Thoracic aorta (tissue), 2 donors: ENCODE measurements at regions not wholly inside any gene's neighbourhood (a gene's known extent, or its start where the extent isn't known, plus 50 kb on each side); places are given as distances from the start of the nearest gene placed in this dataset.

Experiments used
- ATAC-seq: fragments of 150-250 bp; one replicate; pipeline ENCODE4 v1.8.0; 2017; ENCODE audit warnings: low read depth; ENCODE audit not compliant: insufficient number of reproducible peaks, low FRiP score
- DNase-seq: peaks from one replicate; pipeline ENCODE4 v3.0.0-alpha.2; 2020; ENCODE audit warnings: low spot score
- H3K27ac ChIP-seq, 2 donors: fragments of 200-600 bp; sonication (generic); 1 replicate in 1 of 2; 2 replicates in 1 of 2; pipeline ENCODE4 v1.5.1; 2016; ENCODE audit warnings: mild to moderate bottlenecking in 2 of 2, moderate library complexity in 2 of 2
- H3K27me3 ChIP-seq: fragments of 200-600 bp; sonication (generic); replicated peaks from 2 replicates; pipeline ENCODE4 v1.6.0; 2016; ENCODE audit warnings: mild to moderate bottlenecking; ENCODE audit not compliant: insufficient read depth
- H3K36me3 ChIP-seq: fragments of 200-600 bp; sonication (generic); one replicate; pipeline ENCODE4 v1.5.1; 2016
- H3K4me1 ChIP-seq, 2 donors: fragments of 200-600 bp; sonication (generic); 1 replicate in 1 of 2; 2 replicates in 1 of 2; pipeline versions ENCODE4 v1.5.1 to v1.6.0; 2016; ENCODE audit warnings: low read depth in 2 of 2, mild to moderate bottlenecking in 1 of 2; ENCODE audit not compliant: control insufficient read depth in 1 of 2
- H3K4me3 ChIP-seq: fragments of 200-600 bp; sonication (generic); 2 replicates; pipeline ENCODE4 v1.5.1; 2016; ENCODE audit warnings: mild to moderate bottlenecking
- H3K9me3 ChIP-seq: fragments of 200-600 bp; sonication (generic); 2 replicates; pipeline ENCODE4 v1.5.1; 2016
- TF ChIP-seq, protein P1 (sequence below): fragments of 200-600 bp; sonication (generic); IDR thresholded peaks from one replicate; pipeline ENCODE4 v1.5.1; 2019; ENCODE audit warnings: antibody characterized with exemption

- TF ChIP-seq, protein P1, sequence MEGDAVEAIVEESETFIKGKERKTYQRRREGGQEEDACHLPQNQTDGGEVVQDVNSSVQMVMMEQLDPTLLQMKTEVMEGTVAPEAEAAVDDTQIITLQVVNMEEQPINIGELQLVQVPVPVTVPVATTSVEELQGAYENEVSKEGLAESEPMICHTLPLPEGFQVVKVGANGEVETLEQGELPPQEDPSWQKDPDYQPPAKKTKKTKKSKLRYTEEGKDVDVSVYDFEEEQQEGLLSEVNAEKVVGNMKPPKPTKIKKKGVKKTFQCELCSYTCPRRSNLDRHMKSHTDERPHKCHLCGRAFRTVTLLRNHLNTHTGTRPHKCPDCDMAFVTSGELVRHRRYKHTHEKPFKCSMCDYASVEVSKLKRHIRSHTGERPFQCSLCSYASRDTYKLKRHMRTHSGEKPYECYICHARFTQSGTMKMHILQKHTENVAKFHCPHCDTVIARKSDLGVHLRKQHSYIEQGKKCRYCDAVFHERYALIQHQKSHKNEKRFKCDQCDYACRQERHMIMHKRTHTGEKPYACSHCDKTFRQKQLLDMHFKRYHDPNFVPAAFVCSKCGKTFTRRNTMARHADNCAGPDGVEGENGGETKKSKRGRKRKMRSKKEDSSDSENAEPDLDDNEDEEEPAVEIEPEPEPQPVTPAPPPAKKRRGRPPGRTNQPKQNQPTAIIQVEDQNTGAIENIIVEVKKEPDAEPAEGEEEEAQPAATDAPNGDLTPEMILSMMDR: no peak
- ATAC-seq: no peak
- no peak for DNase-seq
Observed at GRCh38 chr9:81211741-81212140, 477.6 kb downstream of the TLE1 start.

DNA sequence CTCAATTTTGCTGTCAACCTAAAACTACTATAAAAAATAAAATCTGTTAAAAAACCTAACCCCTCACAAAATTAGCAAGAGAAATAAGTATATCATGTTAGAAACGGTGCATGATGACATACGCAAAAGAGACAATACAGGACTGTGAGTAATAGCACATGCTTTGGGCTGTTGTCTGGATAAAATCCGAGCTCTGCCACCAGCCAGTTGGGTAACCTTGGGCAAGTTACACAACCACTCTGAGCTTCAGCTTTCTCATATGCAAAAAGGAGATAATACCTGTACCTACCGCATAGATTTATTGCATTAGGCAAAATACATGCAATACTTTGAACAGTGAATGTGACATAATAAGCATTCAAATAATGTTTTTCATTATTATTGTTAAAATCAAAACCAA is 481.7 kb downstream of the TLE1 start:
- Histone ChIP-seq H3K27me3 (no peaks in the 10 kb centered on the region), H3K27ac (no peak overlapping the region), H3K4me3 (no peak overlapping the region), H3K36me3 (no peaks in the 10 kb centered on the region), H3K9me3 (no peaks in the 10 kb centered on the region), H3K4me1 (no peaks in the 10 kb centered on the region)
- no peak for ATAC-seq
- DNase-seq: no peak
- TF ChIP-seq, protein P1: no peak

More at GRCh38 chr9:81211741-81212140, 477.6 kb downstream of the TLE1 start:
- no peak overlapping the region for H3K4me3 ChIP-seq
- no peaks in the 10 kb centered on the region for H3K9me3 ChIP-seq
- no peaks in the 10 kb centered on the region for H3K4me1 ChIP-seq
- H3K27me3 ChIP-seq: no peaks in the 10 kb centered on the region
- H3K36me3 ChIP-seq: no peaks in the 10 kb centered on the region
- H3K27ac ChIP-seq: no peak overlapping the region

DNA sequence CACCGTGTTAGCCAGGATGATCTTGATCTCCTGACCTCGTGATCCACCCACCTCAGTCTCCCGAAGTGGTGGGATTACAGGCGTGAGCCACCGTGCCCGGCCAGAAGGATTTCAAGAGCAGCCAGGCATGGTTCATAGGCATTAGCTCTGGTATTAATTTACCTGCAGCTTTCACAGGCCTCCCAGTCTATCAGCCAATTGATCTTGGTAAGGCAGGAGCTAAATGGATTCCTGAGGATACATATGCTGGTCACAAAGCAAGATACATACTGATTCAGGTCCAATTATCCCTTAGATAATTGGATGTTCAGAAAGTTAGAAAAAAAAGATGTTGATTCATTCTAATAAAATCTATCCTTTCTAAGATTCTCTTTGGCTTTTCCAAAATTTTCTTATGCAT is 487.1 kb downstream of the TLE1 start:
- Histone ChIP-seq H3K27me3 (no peaks in the 10 kb centered on the region), H3K27ac (no peak overlapping the region), H3K4me1 (no peaks in the 10 kb centered on the region), H3K4me3 (no peak overlapping the region), H3K36me3 (no peaks in the 10 kb centered on the region), H3K9me3 (no peaks in the 10 kb centered on the region)
- ATAC-seq: no peak
- DNase-seq: no peak
- TF ChIP-seq, protein P1: no peak

GRCh38 chr9:81195206-81195605 is 494.1 kb downstream of the TLE1 start:
- H3K27ac ChIP-seq: no peak overlapping the region
- TF ChIP-seq, protein P1: no peak

DNA sequence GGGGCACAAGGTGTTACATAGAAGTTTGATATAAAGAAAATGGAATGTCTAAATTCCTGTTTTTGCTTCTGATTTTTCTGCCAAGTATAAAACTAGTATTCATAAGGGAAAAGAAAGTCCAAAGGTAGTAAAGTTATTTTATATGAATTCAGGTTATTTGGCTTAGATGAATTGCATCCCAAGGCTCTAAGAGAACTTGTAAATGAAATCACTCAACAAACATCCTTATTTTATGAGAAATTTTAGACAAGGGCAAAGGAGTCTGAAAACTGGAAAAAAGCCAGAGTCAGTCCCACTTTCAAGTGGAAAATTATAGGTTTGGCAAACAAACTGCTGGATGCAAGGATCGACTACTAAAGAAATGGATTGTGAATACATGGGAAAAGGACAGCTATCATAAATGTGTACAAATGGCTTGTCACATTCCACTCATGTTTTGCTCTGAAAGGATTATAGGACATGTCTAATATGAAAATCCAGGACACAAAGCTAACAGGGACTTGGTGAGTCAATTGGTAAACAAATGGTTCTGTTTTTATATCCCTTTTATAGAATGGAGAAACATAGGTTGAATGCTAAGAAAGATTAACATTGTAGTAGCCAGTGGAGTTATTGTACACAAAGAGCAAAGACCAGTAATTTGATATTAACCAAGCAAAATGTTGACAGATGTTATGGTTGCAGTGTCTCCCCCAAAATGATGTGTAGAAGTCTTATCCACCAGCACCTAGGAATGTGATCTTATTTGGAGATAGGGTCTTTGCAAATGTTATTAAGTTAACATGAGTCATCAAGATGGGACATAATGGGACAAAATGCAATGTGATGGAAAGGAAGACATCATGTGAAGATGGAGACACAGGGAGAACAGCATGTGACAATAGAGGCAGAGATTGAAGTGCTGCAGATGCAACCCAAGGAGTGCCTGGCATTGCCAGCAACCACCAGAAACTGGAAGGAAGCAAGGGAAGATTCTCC is 495.7 kb downstream of the TLE1 start:
- H3K4me1 ChIP-seq: no peaks in the 10 kb centered on the region
- H3K4me3 ChIP-seq: no peak overlapping the region
- no peaks in the 10 kb centered on the region for H3K9me3 ChIP-seq
- ATAC-seq (no peak), DNase-seq (no peak)
- H3K27ac ChIP-seq: no peak overlapping the region
- H3K36me3 ChIP-seq: no peaks in the 10 kb centered on the region
- H3K27me3 ChIP-seq: no peaks in the 10 kb centered on the region
- TF ChIP-seq, protein P1: no peak

More at GRCh38 chr9:81195206-81195605, 494.1 kb downstream of the TLE1 start:
- no peaks in the 10 kb centered on the region for H3K27me3 ChIP-seq
- H3K4me1 ChIP-seq: no peaks in the 10 kb centered on the region
- DNase-seq (no peak), ATAC-seq (no peak)
- no peaks in the 10 kb centered on the region for H3K9me3 ChIP-seq
- H3K36me3 ChIP-seq: no peaks in the 10 kb centered on the region
- H3K4me3 ChIP-seq: no peak overlapping the region
